ENCODE measurements at regions not wholly inside any gene's neighbourhood (a gene's known extent, or its start where the extent isn't known, plus 50 kb on each side); places are given as distances from the start of the nearest gene placed in this dataset.
"Not testable (repeated sequence)": the region's sequence is repeated elsewhere in the genome, so short reads cannot be mapped to it uniquely, and the experiment has no call there.

- DNase-seq: no peak
Observed at GRCh38 chr15:57767481-57767880, 61.0 kb downstream of the POLR2M start.

- DNase-seq: no peak
Observed at GRCh38 chr15:57769266-57769665, 62.8 kb downstream of the POLR2M start.

- no peak for DNase-seq
Observed at GRCh38 chr15:57770495-57770894, 64.0 kb downstream of the POLR2M start.

- DNase-seq: no peak
Observed at GRCh38 chr15:57772223-57772957, 65.9 kb downstream of the POLR2M start.

- DNase-seq: no peak
Observed at GRCh38 chr15:57773051-57773450, 66.5 kb downstream of the POLR2M start.

GRCh38 chr15:57777003-57777402 is 70.5 kb downstream of the POLR2M start:
- no peak for DNase-seq

GRCh38 chr15:57780471-57780870 is 74.0 kb downstream of the POLR2M start:
- DNase-seq: no peak

GRCh38 chr15:57782731-57783130 is 76.2 kb downstream of the POLR2M start:
- no peak for DNase-seq

GRCh38 chr15:57784081-57784511 is 77.6 kb downstream of the POLR2M start:
- DNase-seq: no peak

- DNase-seq: no peak
Observed at GRCh38 chr15:57785039-57785438, 78.5 kb downstream of the POLR2M start.

GRCh38 chr15:57785959-57786358 is 79.4 kb downstream of the POLR2M start:
- no peak for DNase-seq

- no peak for DNase-seq
Observed at GRCh38 chr15:57789225-57789624, 82.7 kb downstream of the POLR2M start.

GRCh38 chr15:57792724-57793449 is 86.4 kb downstream of the POLR2M start:
- no peak for DNase-seq

GRCh38 chr15:57795261-57795660 is 88.7 kb downstream of the POLR2M start:
- DNase-seq: no peak

- no peak for DNase-seq
Observed at GRCh38 chr15:57796146-57796545, 89.6 kb downstream of the POLR2M start.

GRCh38 chr15:57797110-57797509 is 90.6 kb downstream of the POLR2M start:
- DNase-seq: no peak

GRCh38 chr15:57797568-57798267 is 91.2 kb downstream of the POLR2M start:
- DNase-seq: no peak

GRCh38 chr15:57806003-57806402 is 99.5 kb downstream of the POLR2M start:
- no peak for DNase-seq

- not testable (repeated sequence) for DNase-seq
Observed at GRCh38 chr15:57809285-57809684, 102.8 kb downstream of the POLR2M start.

- DNase-seq: no peak
Observed at GRCh38 chr15:57816599-57816998, 110.1 kb downstream of the POLR2M start.

GRCh38 chr15:57819646-57820045 is 113.1 kb downstream of the POLR2M start:
- DNase-seq: no peak

GRCh38 chr15:57820119-57820518 is 113.6 kb downstream of the POLR2M start:
- no peak for DNase-seq

- no peak for DNase-seq
Observed at GRCh38 chr15:57821826-57822225, 115.3 kb downstream of the POLR2M start.
